ENCODE measurements at regions not wholly inside any gene's neighbourhood (a gene's known extent, or its start where the extent isn't known, plus 50 kb on each side); places are given as distances from the start of the nearest gene placed in this dataset.
"Not testable (repeated sequence)": the region's sequence is repeated elsewhere in the genome, so short reads cannot be mapped to it uniquely, and the experiment has no call there.

DNA sequence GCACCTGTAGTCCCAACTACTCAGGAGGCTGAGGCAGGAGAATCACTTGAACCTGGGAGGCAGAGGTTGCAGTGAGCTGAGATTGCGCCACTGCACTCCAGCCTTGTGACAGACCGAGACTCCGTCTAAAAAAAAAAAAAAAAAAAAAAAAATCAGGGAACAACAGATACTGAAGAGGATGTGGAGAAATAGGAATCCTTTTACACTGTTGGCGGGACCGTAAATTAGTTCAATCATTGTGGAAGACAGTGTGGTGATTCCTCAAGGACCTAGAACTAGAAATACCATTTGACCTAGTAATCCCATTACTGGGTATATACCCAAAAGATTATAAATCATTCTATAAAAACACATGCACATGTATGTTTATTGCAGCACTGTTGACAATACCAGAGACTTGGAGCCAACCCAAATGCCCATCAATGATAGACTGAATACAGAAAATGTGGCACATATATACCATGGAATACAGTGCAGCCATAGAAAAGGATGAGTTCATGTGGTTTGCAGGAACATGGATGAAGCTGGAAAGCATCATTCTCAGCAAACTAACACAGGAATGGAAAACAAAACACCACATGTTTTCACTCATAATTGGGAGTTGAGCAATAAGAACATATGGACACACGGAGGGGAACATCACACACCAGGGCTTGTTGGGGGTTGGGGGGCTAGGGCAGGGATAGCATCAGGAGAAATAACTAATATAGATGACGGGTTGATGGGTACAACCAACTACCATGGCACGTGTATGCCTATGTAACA, 200.4 kb downstream of the RFPL4B start:
- H3K36me3 Mint-ChIP-seq (ENCODE audit: low read depth); H3K27ac Mint-ChIP-seq; H3K4me1 Mint-ChIP-seq; CTCF ChIA-PET; DNase-seq; H3K27me3 Mint-ChIP-seq; H3K4me3 Mint-ChIP-seq; H3K9me3 Mint-ChIP-seq; POLR2A ChIA-PET: not testable (repeated sequence)

DNA sequence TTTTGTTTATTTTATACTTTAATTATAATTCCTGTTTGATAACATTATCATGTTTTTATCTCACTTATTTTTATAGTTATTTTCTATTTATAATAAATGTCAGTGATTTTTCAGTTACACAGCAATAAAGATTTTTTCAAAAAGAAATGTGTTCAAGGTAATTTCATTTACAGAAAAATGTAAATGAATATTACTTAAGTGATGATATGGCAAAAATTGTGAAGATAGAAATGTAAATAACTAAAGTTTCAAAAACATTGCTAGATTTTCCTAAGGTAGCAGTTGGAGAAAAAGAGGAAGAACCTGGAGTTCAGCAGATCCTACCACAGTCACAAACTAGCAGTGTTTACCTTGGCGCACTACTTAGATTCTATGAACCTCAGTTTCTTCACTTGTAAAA, 202.6 kb downstream of the RFPL4B start:
- H3K9me3 Mint-ChIP-seq = no peaks in the 10 kb centered on the region
- no peak for DNase-seq
- H3K4me3 Mint-ChIP-seq = no peak overlapping the region
- H3K4me1 Mint-ChIP-seq = no peaks in the 10 kb centered on the region
- H3K27ac Mint-ChIP-seq = no peak overlapping the region
- ChIA-PET POLR2A (no interaction called here), CTCF (no interaction called here)
- H3K27me3 Mint-ChIP-seq = no peaks in the 10 kb centered on the region
- H3K36me3 Mint-ChIP-seq (ENCODE audit: low read depth) = no peaks in the 10 kb centered on the region

DNA sequence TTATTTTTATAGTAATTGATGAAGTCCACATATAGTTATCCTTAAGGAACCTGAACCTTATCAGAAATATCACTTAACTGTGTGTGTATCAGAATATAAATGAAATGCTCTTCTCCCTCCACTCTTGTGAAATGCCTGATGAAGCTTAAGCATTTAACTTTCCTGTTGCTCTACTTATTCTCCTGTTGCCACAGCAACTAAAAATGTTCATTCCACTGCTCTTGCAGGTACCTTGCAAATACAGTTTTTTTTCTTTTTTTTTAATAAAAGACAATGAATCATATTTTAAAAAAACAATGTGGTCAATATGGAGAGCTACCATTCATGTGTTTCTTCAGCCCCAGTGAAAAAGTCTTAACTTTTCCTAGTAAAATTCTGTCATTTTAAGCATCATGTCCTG, 210.3 kb downstream of the RFPL4B start:
- Mint-ChIP-seq H3K27me3 (no peaks in the 10 kb centered on the region), H3K36me3 (ENCODE audit: low read depth) (no peaks in the 10 kb centered on the region), H3K4me1 (no peaks in the 10 kb centered on the region), H3K9me3 (no peaks in the 10 kb centered on the region), H3K4me3 (no peak overlapping the region), H3K27ac (no peak overlapping the region)
- CTCF ChIA-PET = no interaction called here
- POLR2A ChIA-PET = no interaction called here
- no peak for DNase-seq

DNA sequence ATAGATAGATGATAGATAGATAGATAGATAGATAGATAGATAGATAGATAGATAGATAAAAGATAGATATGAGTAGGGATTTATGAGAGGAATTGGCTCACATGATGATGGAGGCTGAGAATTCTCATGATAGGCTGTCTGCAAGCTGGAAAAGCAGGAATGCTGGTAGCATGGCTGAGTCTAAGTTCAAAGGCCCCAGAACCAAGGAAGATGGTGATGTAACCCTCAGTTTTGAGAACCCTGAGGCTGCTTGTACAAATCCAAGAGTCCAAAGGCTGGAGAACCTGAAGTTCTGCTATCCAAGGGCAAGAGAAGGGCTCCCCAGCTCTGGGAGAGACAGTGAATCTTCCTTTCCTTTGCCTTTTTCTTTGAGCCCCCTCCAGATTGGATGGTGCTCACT, 210.8 kb downstream of the RFPL4B start:
- Mint-ChIP-seq H3K4me3 (no peak overlapping the region), H3K27me3 (no peaks in the 10 kb centered on the region), H3K27ac (no peak overlapping the region), H3K9me3 (no peaks in the 10 kb centered on the region), H3K36me3 (ENCODE audit: low read depth) (no peaks in the 10 kb centered on the region), H3K4me1 (no peaks in the 10 kb centered on the region)
- no peak for DNase-seq
- ChIA-PET POLR2A (no interaction called here), CTCF (no interaction called here)

DNA sequence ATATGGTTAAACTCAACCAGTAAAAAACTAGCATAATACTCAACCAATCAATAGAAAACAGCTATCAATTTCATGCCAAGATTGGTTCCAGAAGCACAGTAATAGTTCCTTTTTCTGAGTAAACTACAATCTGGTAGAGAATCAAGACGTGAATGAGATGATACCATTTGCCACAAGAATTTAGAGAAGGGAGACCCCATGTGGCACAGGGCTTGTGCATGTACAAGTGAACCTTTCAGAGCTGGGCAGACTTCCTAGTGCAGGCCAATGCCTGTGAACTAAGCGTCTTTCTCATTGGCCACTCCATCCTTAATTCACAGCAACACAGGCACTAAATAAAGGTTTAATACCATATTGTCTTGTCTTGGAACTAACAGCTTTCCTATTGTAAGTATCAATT, 213.5 kb downstream of the RFPL4B start:
- Mint-ChIP-seq H3K27ac (no peak overlapping the region), H3K9me3 (no peaks in the 10 kb centered on the region), H3K4me1 (no peaks in the 10 kb centered on the region), H3K4me3 (no peak overlapping the region), H3K36me3 (ENCODE audit: low read depth) (no peaks in the 10 kb centered on the region), H3K27me3 (no peaks in the 10 kb centered on the region)
- ChIA-PET POLR2A (no interaction called here), CTCF (no interaction called here)
- DNase-seq = no peak

DNA sequence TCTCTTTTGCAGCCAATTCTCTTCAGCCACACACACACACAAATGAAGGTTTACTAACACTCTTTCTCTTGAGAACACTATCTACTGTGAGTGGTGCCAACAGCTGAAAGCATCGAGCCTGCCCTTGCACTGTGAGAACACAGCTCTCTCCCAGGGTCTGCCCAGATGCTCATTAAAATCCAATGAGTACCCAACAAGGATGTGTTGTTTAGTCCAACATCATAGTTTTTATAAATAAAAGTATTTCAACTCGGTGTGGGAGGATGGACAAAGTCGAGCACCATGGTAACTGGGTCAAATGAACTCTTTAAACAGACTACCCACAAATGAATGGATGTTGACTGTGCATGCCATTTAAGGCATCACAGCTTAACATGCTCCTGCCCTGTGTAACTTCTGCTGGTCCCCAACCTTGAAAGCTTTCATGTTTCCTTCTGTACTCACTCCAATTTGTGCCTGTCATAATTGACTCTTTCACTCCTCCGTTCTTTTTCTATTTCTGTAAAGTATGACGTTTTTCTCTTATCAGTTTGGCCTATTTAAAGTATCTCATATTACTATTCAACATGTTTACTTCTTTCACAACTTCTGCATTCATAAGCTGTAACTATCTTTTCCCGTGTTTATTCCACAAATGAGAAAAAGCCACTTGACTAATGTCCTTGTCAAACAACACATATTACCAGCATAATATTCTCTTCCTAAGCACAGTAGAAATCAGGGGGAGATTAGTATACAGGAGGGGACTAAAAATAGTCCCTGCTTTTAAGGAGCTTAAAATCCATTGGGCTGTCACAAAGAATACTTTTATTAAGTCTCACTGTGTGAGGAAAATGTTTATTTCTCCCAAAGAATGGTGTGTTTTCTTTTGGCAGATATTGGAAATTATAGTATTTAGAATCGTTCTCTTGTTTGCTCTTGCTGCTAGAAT, 215.4 kb downstream of the RFPL4B start:
- Mint-ChIP-seq H3K27ac (no peak overlapping the region), H3K9me3 (no peaks in the 10 kb centered on the region), H3K4me3 (no peak overlapping the region), H3K27me3 (no peaks in the 10 kb centered on the region), H3K36me3 (ENCODE audit: low read depth) (no peaks in the 10 kb centered on the region), H3K4me1 (no peaks in the 10 kb centered on the region)
- ChIA-PET POLR2A (no interaction called here), CTCF (no interaction called here)
- DNase-seq = no peak

DNA sequence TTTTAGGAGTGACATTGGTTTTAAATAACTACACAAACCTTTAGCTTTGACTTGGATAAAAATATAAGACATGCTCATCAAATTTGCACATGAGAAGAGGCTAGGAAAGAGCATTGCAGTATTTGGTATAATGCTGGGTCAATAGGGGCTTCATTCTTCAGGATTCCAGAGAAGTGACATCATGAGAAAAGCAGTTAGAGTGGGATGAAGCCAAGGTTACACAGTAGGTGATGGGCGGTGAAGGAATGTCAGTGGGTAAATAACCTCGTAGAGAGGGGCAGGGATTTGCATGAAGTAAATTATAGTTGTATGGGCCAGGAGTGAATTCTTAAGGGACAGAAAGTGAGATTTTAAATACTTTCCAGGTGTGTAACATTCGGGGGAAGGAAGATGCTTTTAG, 216.2 kb downstream of the RFPL4B start:
- Mint-ChIP-seq H3K4me3 (no peak overlapping the region), H3K27ac (no peak overlapping the region), H3K36me3 (ENCODE audit: low read depth) (no peaks in the 10 kb centered on the region), H3K27me3 (no peaks in the 10 kb centered on the region), H3K9me3 (no peaks in the 10 kb centered on the region), H3K4me1 (no peaks in the 10 kb centered on the region)
- DNase-seq = no peak
- CTCF ChIA-PET = no interaction called here
- POLR2A ChIA-PET = no interaction called here

DNA sequence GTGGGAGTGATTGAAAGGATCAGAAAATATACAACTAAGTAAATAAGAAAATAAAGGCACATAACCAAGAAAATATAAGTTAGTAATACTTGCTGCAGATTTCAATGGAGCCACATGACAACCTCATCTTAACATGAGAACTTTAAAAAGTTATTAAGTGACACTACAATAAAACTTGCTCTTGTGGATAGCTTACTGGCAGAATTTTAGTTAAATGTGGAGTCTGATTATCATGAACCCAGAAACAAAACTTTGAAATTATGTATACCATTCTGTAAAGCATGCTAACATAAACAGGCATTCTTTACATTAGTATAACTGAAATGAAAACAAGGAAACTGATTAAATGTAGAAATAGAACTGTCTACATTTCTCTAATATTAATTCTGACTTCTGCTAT, 220.9 kb downstream of the RFPL4B start:
- no peaks in the 10 kb centered on the region for H3K27me3 Mint-ChIP-seq
- CTCF ChIA-PET = no interaction called here
- DNase-seq = no peak

DNA sequence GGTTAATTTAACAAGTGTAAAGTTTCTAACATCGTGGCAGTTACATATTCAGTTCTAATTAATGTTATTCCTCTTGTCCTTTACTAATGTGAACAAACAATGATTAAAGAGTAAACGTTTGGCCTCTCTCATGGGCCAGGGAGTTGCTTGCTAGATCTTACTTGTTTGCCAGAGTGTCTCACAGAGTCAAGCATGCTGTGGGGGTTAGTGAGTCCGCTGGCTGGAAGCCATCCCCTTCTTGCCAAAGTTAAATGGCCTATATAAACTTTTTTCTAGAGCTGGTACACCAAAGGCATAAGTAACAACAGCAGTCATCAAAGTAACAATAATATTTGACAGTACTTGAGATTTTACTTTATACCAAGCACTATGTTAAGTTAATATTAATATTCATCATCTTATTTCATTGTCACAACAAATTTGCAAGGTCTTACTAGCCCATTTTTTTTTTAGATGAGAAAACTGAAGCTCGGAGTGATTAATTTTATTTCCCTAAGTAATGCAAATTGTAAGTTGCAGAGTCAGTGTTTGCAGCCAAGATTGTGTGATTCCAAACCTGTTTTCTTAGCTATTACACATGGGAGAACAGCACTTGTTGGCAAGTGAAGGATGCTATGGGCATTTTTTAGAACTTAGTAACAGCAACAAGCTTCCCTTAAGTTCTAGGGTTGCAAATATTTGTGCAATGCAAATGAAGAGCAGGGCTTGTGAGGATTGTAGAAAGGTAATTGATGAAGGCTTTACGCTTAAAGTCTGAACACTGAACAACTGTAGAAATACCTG, 224.5 kb downstream of the RFPL4B start:
- ChIA-PET POLR2A (no interaction called here), CTCF (no interaction called here)
- Mint-ChIP-seq H3K36me3 (ENCODE audit: low read depth) (no peaks in the 10 kb centered on the region), H3K27ac (no peak overlapping the region), H3K4me3 (no peak overlapping the region), H3K9me3 (no peaks in the 10 kb centered on the region), H3K27me3 (no peaks in the 10 kb centered on the region), H3K4me1 (no peaks in the 10 kb centered on the region)
- no peak for DNase-seq

More for the DNA sequence above, 220.9 kb downstream of the RFPL4B start:
- Mint-ChIP-seq H3K4me3 (no peak overlapping the region), H3K9me3 (no peaks in the 10 kb centered on the region), H3K27ac (no peak overlapping the region), H3K36me3 (ENCODE audit: low read depth) (no peaks in the 10 kb centered on the region), H3K4me1 (no peaks in the 10 kb centered on the region)
- POLR2A ChIA-PET = no interaction called here

DNA sequence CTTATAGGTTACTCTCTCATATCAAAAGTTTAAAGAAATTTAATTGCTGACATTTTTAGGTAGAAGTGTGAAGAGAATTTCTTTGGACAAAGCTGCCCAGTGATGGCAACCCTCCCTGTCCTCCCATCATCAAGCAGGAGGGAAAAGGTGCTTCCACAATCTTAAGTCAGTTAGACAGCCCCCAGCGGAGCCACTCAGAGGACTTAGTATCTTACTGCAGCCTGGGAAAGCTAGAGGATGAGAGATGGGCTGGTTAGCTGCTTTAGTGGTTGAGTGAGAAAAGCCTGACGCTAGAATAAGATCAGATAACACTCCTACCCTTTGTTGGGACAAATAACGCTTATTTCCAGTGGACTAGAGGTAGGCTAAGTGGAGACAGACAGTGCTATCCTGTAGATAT, 227.1 kb downstream of the RFPL4B start:
- no peaks in the 10 kb centered on the region for H3K4me1 Mint-ChIP-seq
- H3K27ac Mint-ChIP-seq = no peak overlapping the region
- no peak for DNase-seq
- H3K36me3 Mint-ChIP-seq (ENCODE audit: low read depth) = no peaks in the 10 kb centered on the region
- no peak overlapping the region for H3K4me3 Mint-ChIP-seq
- no peaks in the 10 kb centered on the region for H3K27me3 Mint-ChIP-seq
- POLR2A ChIA-PET = no interaction called here
- H3K9me3 Mint-ChIP-seq = no peaks in the 10 kb centered on the region
- CTCF ChIA-PET = no interaction called here

DNA sequence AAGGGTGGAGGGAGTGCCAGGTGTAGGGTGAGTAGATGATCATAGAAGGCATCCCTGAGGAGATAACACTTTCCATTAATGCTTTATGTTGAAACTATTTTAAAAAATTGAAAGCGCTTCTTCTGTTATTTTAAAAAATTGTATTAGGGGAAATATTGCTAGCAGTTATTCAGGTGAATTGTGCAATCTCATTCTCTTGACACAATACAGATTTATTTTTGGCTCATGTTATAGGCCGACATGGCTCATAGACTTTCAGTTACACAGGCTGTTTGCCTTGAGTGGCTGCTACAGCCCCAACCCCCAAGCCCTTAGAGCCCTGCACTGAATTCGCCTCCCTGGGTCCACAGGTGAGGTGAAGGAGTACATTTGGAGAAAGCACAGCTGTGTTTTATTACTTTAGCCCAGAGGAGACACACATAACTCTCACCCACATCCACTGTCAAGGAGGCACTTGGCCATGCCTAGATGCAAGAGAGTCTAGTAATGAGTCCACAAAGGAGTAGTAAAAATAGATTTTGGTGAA, 228.2 kb downstream of the RFPL4B start:
- H3K27me3 Mint-ChIP-seq = no peaks in the 10 kb centered on the region
- no peak overlapping the region for H3K4me3 Mint-ChIP-seq
- H3K36me3 Mint-ChIP-seq (ENCODE audit: low read depth) = no peaks in the 10 kb centered on the region
- H3K4me1 Mint-ChIP-seq = no peaks in the 10 kb centered on the region
- no peak for DNase-seq
- no peaks in the 10 kb centered on the region for H3K9me3 Mint-ChIP-seq
- ChIA-PET POLR2A (no interaction called here), CTCF (no interaction called here)
- H3K27ac Mint-ChIP-seq = no peak overlapping the region

DNA sequence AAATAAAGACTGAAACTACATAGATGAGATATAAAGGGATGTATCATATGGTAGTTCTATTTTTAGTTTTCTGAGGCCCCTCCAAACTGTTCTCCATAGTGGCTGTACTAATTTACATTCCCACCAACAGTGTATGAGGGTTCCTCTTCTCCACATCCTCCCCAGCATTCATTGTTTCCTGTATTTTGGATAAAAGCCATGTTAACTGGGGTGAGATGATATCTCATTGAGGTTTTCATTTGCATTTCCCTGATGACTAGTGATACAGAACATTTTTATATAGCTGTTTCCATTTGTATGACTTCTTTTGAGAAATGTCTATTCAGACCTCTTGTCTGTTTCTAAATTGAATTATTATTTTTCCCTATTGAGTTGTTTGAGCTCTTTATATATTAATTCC, 229.3 kb downstream of the RFPL4B start:
- H3K4me1 Mint-ChIP-seq = no peaks in the 10 kb centered on the region
- H3K9me3 Mint-ChIP-seq = no peaks in the 10 kb centered on the region
- no peaks in the 10 kb centered on the region for H3K27me3 Mint-ChIP-seq
- CTCF ChIA-PET = no interaction called here
- POLR2A ChIA-PET = no interaction called here
- H3K4me3 Mint-ChIP-seq = no peak overlapping the region
- H3K27ac Mint-ChIP-seq = no peak overlapping the region
- H3K36me3 Mint-ChIP-seq (ENCODE audit: low read depth) = no peaks in the 10 kb centered on the region
- DNase-seq = no peak

DNA sequence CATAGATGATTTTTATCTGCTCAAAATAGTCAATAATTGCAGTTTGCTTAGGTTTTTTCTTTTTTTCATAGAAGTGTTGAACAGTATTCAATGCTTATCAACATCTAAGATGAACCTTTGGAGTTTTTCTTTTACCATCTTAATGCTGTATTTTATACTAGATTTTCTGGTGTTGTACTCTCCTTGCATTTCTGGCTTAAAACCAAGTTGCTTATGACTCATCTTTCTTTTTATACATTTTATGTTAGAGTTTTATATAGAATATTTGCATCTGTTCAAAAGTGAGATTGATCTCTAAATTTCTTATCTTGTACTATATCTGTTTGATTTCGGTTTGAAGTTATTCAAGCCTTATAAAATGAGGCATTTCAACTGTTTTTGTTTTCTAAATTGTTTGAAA, 232.5 kb downstream of the RFPL4B start:
- ChIA-PET CTCF (interaction anchor here (0.6 kb wide), 1 partner anchor 292 kb away, joined by 3 read pairs; no protein-coding TSS in a partner anchor), POLR2A (no interaction called here)
- no peak overlapping the region for H3K27ac Mint-ChIP-seq
- H3K27me3 Mint-ChIP-seq = no peaks in the 10 kb centered on the region
- H3K4me3 Mint-ChIP-seq = no peak overlapping the region
- H3K4me1 Mint-ChIP-seq = no peaks in the 10 kb centered on the region
- DNase-seq = no peak
- no peaks in the 10 kb centered on the region for H3K9me3 Mint-ChIP-seq
- no peaks in the 10 kb centered on the region for H3K36me3 Mint-ChIP-seq (ENCODE audit: low read depth)
